ENCODE measurements at regions not wholly inside any gene's neighbourhood (a gene's known extent, or its start where the extent isn't known, plus 50 kb on each side); places are given as distances from the start of the nearest gene placed in this dataset.
"Not testable (repeated sequence)": the region's sequence is repeated elsewhere in the genome, so short reads cannot be mapped to it uniquely, and the experiment has no call there.

DNA sequence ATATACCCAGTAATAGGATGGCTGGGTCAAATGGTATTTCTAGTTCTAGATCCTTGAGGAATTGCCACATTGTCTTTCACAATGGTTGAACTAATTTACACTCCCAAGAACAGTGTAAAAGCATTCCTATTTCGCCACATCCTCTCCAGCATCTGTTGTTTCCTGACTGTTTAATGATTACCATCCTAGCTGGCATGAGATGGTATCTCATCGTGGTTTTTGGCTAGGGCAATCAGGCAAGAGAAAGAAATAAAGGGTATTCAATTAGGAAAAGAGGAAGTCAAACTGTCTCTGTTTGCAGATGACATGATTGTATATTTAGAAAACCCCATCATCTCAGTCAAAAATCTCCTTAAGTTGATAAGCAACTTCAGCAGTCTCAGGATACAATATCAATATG lies 364.5 kb upstream of the DPYD start:
- not testable (repeated sequence) for DNase-seq

DNA sequence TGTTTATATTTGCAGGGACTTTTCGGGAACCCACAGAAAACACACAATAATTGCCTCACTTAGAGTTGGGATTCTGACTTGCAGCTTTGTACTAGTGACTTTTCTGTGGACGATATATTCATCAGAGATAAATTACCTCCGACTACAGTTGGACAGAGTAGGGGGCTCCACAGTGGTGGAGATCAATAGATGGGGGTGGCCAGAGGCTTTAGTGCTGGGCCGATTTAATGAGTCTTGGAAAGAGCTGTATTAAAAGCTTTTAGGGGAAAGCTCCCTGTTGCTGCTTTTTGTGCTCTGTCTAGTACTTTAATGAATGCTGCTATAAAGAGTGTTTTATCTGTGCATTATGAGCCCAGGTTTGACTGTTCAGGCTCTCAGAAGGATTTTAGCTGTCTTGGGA lies 359.2 kb upstream of the DPYD start:
- no peak for DNase-seq

- no peak for DNase-seq
These were observed 357.2 kb upstream of the DPYD start for GRCh38 chr1:98278055-98278454.

DNA sequence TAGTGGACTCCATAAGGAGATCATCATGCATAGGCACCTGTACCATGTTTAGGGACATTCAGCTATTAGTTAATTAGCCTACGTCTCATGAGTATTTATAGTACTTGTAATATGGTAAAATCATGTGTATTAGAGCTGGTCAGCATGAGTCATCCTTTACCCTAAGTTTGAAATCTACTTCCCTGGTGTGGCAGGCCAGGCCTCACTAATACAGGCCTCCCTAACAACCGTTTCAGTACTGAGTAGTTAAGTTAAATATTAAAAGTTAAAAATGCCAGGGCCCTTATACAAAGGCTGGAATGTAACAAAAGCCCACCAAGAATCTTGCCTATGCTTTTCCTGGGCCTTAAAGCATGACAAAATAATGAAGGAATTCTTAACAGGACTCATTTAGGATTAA lies 356.3 kb upstream of the DPYD start:
- no peak for DNase-seq

- DNase-seq: no peak
These were observed 355.7 kb upstream of the DPYD start for GRCh38 chr1:98276514-98276913.

- DNase-seq: no peak
These were observed 347.5 kb upstream of the DPYD start for GRCh38 chr1:98268316-98268715.

- no peak for DNase-seq
These were observed 346.6 kb upstream of the DPYD start for GRCh38 chr1:98267423-98267822.

DNA sequence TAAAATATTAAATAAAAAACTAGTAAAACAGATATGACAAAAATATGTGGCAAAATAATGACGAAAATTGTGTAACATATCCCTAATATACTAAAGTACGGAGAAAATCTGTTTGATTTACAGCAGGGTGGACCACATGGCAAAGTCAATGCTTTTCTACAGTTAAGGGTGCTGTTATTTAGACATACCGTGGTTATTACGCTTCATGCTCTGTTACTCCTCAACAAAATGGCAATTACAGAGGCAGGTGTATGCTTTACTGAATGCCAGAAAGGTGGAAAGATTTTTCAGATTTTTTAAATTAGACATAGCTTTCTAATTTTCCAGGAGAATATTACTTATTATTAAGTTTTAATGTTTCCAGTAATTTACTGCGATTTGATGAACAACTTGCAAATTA lies 343.9 kb upstream of the DPYD start:
- no peak for DNase-seq

GRCh38 chr1:98260839-98261238 lies 340.0 kb upstream of the DPYD start:
- DNase-seq: no peak

- DNase-seq: no peak
These were observed 339.6 kb upstream of the DPYD start for GRCh38 chr1:98260412-98260811.

GRCh38 chr1:98256700-98257099 lies 335.9 kb upstream of the DPYD start:
- DNase-seq: no peak

GRCh38 chr1:98253145-98253544 lies 332.3 kb upstream of the DPYD start:
- no peak for DNase-seq

- no peak for DNase-seq
These were observed 330.7 kb upstream of the DPYD start for GRCh38 chr1:98251497-98251896.

GRCh38 chr1:98232678-98233077 lies 311.8 kb upstream of the DPYD start:
- DNase-seq: no peak

- no peak for DNase-seq
These were observed 301.9 kb upstream of the DPYD start for GRCh38 chr1:98222706-98223105.

- DNase-seq: no peak
These were observed 301.1 kb upstream of the DPYD start for GRCh38 chr1:98221923-98222322.

DNA sequence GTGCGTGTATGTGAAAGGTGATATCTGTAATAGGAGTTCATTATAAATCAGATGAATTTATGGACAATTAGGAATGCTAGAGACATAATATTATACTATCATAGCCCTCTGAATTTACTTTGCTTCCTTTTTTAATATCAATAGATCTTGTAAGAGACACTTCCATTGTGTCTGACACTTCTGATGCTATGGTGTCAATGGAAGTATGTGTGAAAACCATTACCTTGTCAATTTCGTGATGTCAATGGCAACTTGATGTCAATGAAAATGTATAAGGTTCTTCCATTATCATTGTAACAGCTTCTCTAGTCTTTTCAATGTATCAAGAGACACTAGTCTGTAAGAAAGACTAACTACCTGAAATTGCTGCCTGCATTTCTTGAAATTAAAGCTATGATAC lies 296.8 kb upstream of the DPYD start:
- no peak for DNase-seq

GRCh38 chr1:98216304-98216703 lies 295.5 kb upstream of the DPYD start:
- DNase-seq: no peak

DNA sequence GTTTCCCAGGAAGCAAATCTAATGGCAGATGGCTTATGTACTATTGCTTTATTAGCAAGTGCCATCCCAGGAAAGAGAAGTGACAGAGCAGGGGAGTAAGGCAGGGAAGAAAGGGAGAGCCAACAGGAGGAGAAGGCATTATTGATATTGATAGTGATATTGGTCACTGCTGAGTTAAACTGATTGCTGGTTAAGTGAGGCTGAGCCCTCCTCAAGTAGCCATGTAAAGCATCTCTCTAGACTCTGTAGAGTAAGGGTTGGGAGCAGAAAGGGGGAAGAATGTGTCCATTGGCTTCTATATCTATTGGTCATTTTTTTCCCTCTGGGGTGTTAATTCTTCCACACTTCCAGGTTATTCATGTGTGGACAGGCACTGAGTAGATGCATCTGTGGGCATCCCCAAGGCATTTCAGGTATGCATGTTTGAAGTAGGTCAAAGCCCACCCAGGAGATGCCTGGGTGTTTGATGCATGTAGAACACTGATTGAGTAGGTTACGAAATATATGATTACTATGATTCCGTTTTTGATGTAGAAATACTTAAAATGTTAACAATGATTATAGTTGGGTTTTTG lies 290.5 kb upstream of the DPYD start:
- DNase-seq: no peak

- no peak for DNase-seq
These were observed 289.7 kb upstream of the DPYD start for GRCh38 chr1:98210563-98210962.

GRCh38 chr1:98210064-98210463 lies 289.2 kb upstream of the DPYD start:
- no peak for DNase-seq

- no peak for DNase-seq
These were observed 284.6 kb upstream of the DPYD start for GRCh38 chr1:98205291-98206017.

DNA sequence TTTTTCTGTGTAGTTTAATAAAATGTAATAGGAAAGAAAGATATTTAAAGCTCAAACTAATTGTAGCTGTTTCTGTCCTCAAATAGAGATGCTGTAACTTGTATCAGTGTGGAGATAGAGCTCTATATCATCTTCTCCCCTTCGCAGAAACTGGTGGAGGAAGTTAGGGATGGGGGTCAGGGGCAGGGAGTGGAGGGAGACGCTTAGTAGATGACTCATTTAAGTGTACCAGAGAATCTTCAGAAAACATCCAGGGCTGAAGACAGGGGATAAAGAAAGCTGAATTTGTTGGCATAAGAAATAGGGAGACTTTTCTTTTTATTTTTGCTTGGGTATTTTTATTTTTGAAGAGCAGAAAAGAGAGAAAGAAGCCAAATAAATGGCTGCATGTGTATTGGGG lies 282.6 kb upstream of the DPYD start:
- DNase-seq: no peak

DNA sequence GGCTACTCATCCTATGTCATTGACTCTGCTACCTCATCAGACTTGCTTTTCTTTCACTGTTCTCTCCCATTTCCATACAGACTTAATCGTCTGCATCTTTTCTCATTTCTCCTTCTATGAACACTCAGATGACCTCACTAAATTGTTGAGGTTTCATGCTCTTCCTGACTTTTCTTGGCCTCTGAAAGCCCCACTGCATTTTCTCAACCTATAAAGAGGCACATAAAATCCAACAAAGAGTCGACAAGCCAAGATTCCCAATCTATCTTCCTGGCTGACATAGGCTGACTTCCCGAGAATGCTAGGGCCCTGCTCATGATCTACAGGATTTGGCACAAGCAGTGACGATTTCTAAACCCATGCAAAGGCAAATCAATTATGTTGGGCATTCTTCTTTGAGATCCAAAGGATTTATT lies 280.8 kb upstream of the DPYD start:
- DNase-seq: no peak

DNA sequence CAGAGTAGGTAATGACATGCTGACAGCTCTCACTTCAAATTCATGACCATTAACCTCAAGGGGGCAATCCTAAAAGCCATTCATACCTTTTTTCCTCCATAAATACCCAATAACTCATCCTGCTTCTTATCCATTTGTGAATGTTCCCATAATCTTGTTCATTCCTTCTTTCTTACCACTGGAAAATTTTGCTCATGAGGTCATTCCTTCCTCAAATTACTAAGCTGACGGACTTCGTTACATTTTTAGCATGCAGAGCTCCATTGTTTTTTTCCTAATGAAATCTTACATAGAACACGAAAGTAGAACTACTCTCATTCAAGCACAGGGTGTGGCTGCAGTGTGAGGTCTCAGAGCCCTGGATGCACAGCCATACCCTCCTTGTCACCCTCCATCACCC lies 276.5 kb upstream of the DPYD start:
- DNase-seq: no peak

Data from occipital lobe (tissue), 1 donor.